ENCODE measurements at regions not wholly inside any gene's neighbourhood (a gene's known extent, or its start where the extent isn't known, plus 50 kb on each side); places are given as distances from the start of the nearest gene placed in this dataset.

DNA sequence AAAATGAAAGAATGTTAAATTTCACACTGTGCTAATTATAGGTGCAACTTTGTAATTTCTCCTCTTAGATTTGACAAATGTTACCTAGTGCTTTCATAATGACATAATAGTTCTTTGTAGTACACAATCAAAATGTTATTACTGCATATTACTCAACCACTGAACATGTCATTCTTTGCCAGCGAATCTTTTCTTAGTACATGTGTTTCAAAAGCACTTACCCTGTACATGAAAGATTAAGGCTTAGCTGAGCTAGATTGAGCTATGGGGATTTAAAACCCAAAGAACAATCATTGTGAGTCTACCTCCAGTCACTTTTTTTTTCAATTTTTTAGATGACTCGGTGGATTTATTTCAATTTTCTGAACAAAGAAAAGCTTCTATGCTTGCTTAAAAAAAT is 123.5 kb upstream of the FERD3L start:
- H3K36me3 ChIP-seq (ENCODE audit: insufficient read depth in 1 of 2, low read depth in 1 of 2) = no peaks in the 10 kb centered on the region
- H3K27me3 ChIP-seq (ENCODE audit: insufficient read depth in 3 of 3, low read length in 2 of 3) = no peaks in the 10 kb centered on the region
- no peak for TF ChIP-seq CTCF (IDR thresholded peaks at IDR 0.05)
- intact Hi-C loops (cut with DNase I) = no loop called here
- WGBS, 3 donors = 75 to 83% (median 77%) methylated on average over 2 of the region's 2 CpGs
- no peak overlapping the region for H3K4me3 ChIP-seq
- ATAC-seq = no peak
- H3K9me3 ChIP-seq = no peaks in the 10 kb centered on the region
- H3K4me1 ChIP-seq = no peaks in the 10 kb centered on the region
- DNase-seq = no peak
- no peak overlapping the region for H3K27ac ChIP-seq

- no peak for TF ChIP-seq CTCF (IDR thresholded peaks at IDR 0.05)
- no peak overlapping the region for H3K27ac ChIP-seq
- no peaks in the 10 kb centered on the region for H3K27me3 ChIP-seq (ENCODE audit: insufficient read depth in 3 of 3, low read length in 2 of 3)
- no peaks in the 10 kb centered on the region for H3K9me3 ChIP-seq
- no peak overlapping the region for H3K4me3 ChIP-seq
- ATAC-seq = no peak
- WGBS, 3 donors = 67 to 79% (median 71%) methylated on average over 2 of the region's 2 CpGs
- H3K36me3 ChIP-seq (ENCODE audit: insufficient read depth in 1 of 2, low read depth in 1 of 2) = no peaks in the 10 kb centered on the region
- H3K4me1 ChIP-seq = no peaks in the 10 kb centered on the region
- intact Hi-C loops (cut with DNase I) = no loop called here
- DNase-seq = no peak
Observed at GRCh38 chr7:19262826-19263225, 117.6 kb upstream of the FERD3L start.

DNA sequence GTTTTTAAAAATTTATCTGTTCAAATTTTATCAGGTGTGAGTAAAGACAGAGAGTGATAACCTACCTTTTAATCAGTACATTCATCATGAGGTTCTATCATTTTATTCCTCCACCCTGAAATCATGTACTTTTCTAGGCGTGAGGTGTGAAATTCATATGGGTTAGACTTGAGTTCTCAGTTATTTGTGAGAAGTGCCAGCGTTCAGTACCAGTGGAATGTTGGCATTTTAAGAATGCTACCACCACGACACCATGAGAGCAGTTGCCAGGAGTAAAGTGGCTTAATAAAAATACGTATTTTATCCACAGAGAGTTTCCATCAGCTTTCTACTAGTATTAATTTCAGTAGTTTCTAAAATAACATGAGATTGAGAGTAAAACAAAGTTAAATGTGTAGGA is 104.1 kb upstream of the FERD3L start:
- no peak for ATAC-seq
- intact Hi-C loops (cut with DNase I) = no loop called here
- DNase-seq = no peak
- no peaks in the 10 kb centered on the region for H3K36me3 ChIP-seq (ENCODE audit: insufficient read depth in 1 of 2, low read depth in 1 of 2)
- H3K27ac ChIP-seq = no peak overlapping the region
- TF ChIP-seq CTCF (IDR thresholded peaks at IDR 0.05) = no peak
- H3K4me3 ChIP-seq = no peak overlapping the region
- no peaks in the 10 kb centered on the region for H3K27me3 ChIP-seq (ENCODE audit: insufficient read depth in 3 of 3, low read length in 2 of 3)
- H3K9me3 ChIP-seq = no peaks in the 10 kb centered on the region
- no peaks in the 10 kb centered on the region for H3K4me1 ChIP-seq
- 23 to 35% (median 27%) methylated on average over 4 of the region's 4 CpGs for WGBS, 3 donors

DNA sequence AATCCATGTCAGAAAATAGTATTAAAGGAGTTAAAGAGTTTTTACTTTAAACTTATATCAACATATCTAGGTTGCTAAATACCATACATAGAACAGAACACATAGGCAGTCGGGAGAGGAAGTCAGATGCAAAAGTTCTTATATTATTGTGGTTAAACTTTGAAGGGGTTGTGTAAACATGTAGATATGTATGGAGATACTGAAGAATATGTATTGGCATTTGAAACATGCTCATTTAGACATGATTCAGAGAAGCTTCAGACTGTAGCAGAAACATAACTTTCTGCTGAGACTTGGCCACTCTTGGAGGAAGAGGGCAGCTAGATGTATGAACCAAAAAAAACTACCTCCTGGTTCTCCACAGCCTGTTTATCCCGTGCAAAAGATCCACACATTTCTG is 103.5 kb upstream of the FERD3L start:
- no peaks in the 10 kb centered on the region for H3K36me3 ChIP-seq (ENCODE audit: insufficient read depth in 1 of 2, low read depth in 1 of 2)
- intact Hi-C loops (cut with DNase I) = no loop called here
- H3K4me1 ChIP-seq = no peaks in the 10 kb centered on the region
- no peaks in the 10 kb centered on the region for H3K9me3 ChIP-seq
- ATAC-seq (no peak), DNase-seq (no peak)
- no peak for TF ChIP-seq CTCF (IDR thresholded peaks at IDR 0.05)
- no peak overlapping the region for H3K27ac ChIP-seq
- 59 to 61% (median 61%) methylated on average over 2 of the region's 2 CpGs for WGBS, 3 donors
- no peak overlapping the region for H3K4me3 ChIP-seq
- H3K27me3 ChIP-seq (ENCODE audit: insufficient read depth in 3 of 3, low read length in 2 of 3) = no peaks in the 10 kb centered on the region

DNA sequence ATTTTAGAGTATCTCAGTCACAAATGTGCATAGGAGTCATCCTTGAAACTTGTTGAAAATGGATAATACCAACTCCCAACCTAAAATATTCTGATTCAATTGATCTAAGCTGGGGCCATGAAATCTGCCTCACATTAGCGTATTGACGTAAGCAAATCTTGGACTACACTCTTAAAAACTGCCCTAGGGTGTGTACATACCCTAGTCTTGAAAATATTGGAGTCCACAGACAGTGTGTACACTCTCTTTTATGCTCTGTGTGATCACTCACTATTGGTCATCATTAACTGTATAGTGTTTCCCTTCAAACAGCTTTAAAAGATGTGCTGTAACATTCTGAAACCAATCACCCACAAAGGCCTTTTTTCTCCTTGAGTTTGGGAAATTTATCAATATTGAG is 102.9 kb upstream of the FERD3L start:
- no peak for TF ChIP-seq CTCF (IDR thresholded peaks at IDR 0.05)
- Histone ChIP-seq H3K9me3 (no peaks in the 10 kb centered on the region), H3K4me1 (no peaks in the 10 kb centered on the region), H3K4me3 (no peak overlapping the region), H3K36me3 (ENCODE audit: insufficient read depth in 1 of 2, low read depth in 1 of 2) (no peaks in the 10 kb centered on the region), H3K27ac (no peak overlapping the region), H3K27me3 (ENCODE audit: insufficient read depth in 3 of 3, low read length in 2 of 3) (no peaks in the 10 kb centered on the region)
- WGBS, 3 donors = 89 to 97% (median 94%) methylated on average over 2 of the region's 2 CpGs
- intact Hi-C loops (cut with DNase I) = no loop called here
- DNase-seq = no peak
- ATAC-seq = no peak
